Calu3 (cell line): ENCODE measurements at regions not wholly inside any gene's neighbourhood (a gene's known extent, or its start where the extent isn't known, plus 50 kb on each side); places are given as distances from the start of the nearest gene placed in this dataset.

Experiments
- BruUV-seq: library from RNA; stranded (reverse); fragments of 400-500 nt; replicated peaks from 2 replicates; lab custom pipeline; 2021; lab: Mats Ljungman, UMichigan
- CTCF ChIA-PET: fragments of 300-600 bp; sonication (Branson Sonifier 250); formaldehyde crosslinking; loops from one replicate; lab custom pipeline; 2022; ENCODE audit warnings: antibody characterized with exemption; lab: Charles Lee
- DNase-seq: peaks from one replicate; pipeline ENCODE4 v3.0.0; 2022
- H3K27ac Mint-ChIP-seq: one replicate; pipeline ENCODE4 v1.8.0; 2022; ENCODE audit warnings: mixed read lengths; ENCODE audit not compliant: unreplicated experiment
- H3K27me3 Mint-ChIP-seq: one replicate; pipeline ENCODE4 v1.8.0; 2022; ENCODE audit warnings: mixed read lengths; ENCODE audit not compliant: unreplicated experiment
- H3K36me3 Mint-ChIP-seq: one replicate; pipeline ENCODE4 v1.8.0; 2022; ENCODE audit warnings: mild to moderate bottlenecking, moderate library complexity, mixed read lengths; ENCODE audit not compliant: insufficient read depth, unreplicated experiment
- H3K4me1 Mint-ChIP-seq: one replicate; pipeline ENCODE4 v1.8.0; 2022; ENCODE audit warnings: mild to moderate bottlenecking, low read depth, mixed read lengths; ENCODE audit not compliant: unreplicated experiment
- H3K4me3 Mint-ChIP-seq: one replicate; pipeline ENCODE4 v1.8.0; 2022; ENCODE audit warnings: mild to moderate bottlenecking, low read depth, moderate library complexity, mixed read lengths; ENCODE audit not compliant: unreplicated experiment
- H3K9me3 Mint-ChIP-seq: one replicate; pipeline ENCODE4 v1.8.0; 2022; ENCODE audit warnings: low read depth, mixed read lengths; ENCODE audit not compliant: unreplicated experiment
- CTCF ChIP-seq: fragments of 200-600 bp; IDR thresholded peaks from one replicate; pipeline ENCODE4 v1.8.0; 2022; ENCODE audit warnings: antibody characterized with exemption; ENCODE audit not compliant: unreplicated experiment
- intact Hi-C: fragments of 100-400 bp; cut with micrococcal nuclease; formaldehyde crosslinking; loops from one replicate; pipeline ENCODE4 v1.10.0; 2022; ENCODE audit not compliant: unreplicated experiment

GRCh38 chr17:79420318-79421243 is 190.3 kb downstream of the RBFOX3 start:
- no peaks in the 10 kb centered on the region for H3K4me1 Mint-ChIP-seq
- H3K9me3 Mint-ChIP-seq: no peaks in the 10 kb centered on the region
- H3K4me3 Mint-ChIP-seq: no peak overlapping the region
- BruUV-seq: no TSS peak
- peaks cover 97% of the 10 kb centered on the region for H3K27me3 Mint-ChIP-seq
- no peaks in the 10 kb centered on the region for H3K36me3 Mint-ChIP-seq
- TF ChIP-seq CTCF: no peak
- CTCF ChIA-PET: interaction anchor here (0.6 kb wide), 1 partner anchor 18 kb away, joined by 3 read pairs; no protein-coding TSS in a partner anchor
- intact Hi-C loops: no loop called here
- no peak overlapping the region for H3K27ac Mint-ChIP-seq
- DNase-seq: no peak

- Mint-ChIP-seq H3K4me1 (no peaks in the 10 kb centered on the region), H3K27ac (no peak overlapping the region), H3K4me3 (no peak overlapping the region), H3K9me3 (no peaks in the 10 kb centered on the region), H3K27me3 (peaks cover 81% of the 10 kb centered on the region), H3K36me3 (no peaks in the 10 kb centered on the region)
- intact Hi-C loops: no loop called here
- DNase-seq: no peak
- BruUV-seq: no TSS peak
- CTCF ChIA-PET: no interaction called here
- TF ChIP-seq CTCF: no peak
Measured at GRCh38 chr17:79417476-79417988, 193.3 kb downstream of the RBFOX3 start.

- no TSS peak for BruUV-seq
- Mint-ChIP-seq H3K4me1 (no peaks in the 10 kb centered on the region), H3K36me3 (peaks cover 3% of the 10 kb centered on the region), H3K9me3 (no peaks in the 10 kb centered on the region), H3K27ac (no peak overlapping the region), H3K27me3 (peaks cover 65% of the 10 kb centered on the region), H3K4me3 (no peak overlapping the region)
- intact Hi-C loops: no loop called here
- CTCF ChIA-PET: no interaction called here
- no peak for TF ChIP-seq CTCF
- no peak for DNase-seq
Measured at GRCh38 chr17:79415909-79416308, 194.9 kb downstream of the RBFOX3 start.

- CTCF ChIA-PET: no interaction called here
- no peaks in the 10 kb centered on the region for H3K4me1 Mint-ChIP-seq
- H3K9me3 Mint-ChIP-seq: no peaks in the 10 kb centered on the region
- no peak for DNase-seq
- intact Hi-C loops: no loop called here
- BruUV-seq: no TSS peak
- no peak overlapping the region for H3K4me3 Mint-ChIP-seq
- peaks cover 62% of the 10 kb centered on the region for H3K27me3 Mint-ChIP-seq
- H3K27ac Mint-ChIP-seq: no peak overlapping the region
- peaks cover 3% of the 10 kb centered on the region for H3K36me3 Mint-ChIP-seq
- no peak for TF ChIP-seq CTCF
Measured at GRCh38 chr17:79415365-79415764, 195.5 kb downstream of the RBFOX3 start.
